Fibroblast of upper back skin (primary cell): ENCODE measurements at regions not wholly inside any gene's neighbourhood (a gene's known extent, or its start where the extent isn't known, plus 50 kb on each side); places are given as distances from the start of the nearest gene placed in this dataset.

ENCODE experiments used
- DNase-seq: peaks from one replicate; pipeline ENCODE4 v3.0.0-alpha.2; 2013

GRCh38 chr11:39288011-39288410 lies 2171.4 kb downstream of the LRRC4C start:
- DNase-seq, result no peak

- DNase-seq, result no peak
These were observed 2191.2 kb downstream of the LRRC4C start for GRCh38 chr11:39268176-39268690.

DNA sequence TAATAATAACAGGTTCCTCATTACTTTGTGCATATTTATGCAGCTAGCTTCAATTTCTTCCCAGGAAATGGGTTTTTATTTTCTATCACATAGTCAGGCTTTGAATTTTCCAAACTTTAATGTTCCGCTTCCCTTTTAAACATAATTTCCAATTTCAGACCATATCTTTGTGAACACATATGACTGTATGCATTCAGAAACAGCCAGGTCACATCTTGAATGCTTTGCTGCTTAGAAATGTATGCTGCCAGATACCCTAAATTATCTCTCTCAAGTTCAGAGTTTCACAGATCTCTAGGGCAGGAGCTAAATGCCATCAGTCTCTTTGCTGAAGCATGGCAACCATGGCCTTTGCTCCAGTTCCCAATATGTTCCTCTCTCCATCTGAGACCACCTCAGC lies 2203.8 kb downstream of the LRRC4C start:
- no peak for DNase-seq

GRCh38 chr11:39249566-39250365 lies 2209.7 kb downstream of the LRRC4C start:
- DNase-seq, result no peak

DNA sequence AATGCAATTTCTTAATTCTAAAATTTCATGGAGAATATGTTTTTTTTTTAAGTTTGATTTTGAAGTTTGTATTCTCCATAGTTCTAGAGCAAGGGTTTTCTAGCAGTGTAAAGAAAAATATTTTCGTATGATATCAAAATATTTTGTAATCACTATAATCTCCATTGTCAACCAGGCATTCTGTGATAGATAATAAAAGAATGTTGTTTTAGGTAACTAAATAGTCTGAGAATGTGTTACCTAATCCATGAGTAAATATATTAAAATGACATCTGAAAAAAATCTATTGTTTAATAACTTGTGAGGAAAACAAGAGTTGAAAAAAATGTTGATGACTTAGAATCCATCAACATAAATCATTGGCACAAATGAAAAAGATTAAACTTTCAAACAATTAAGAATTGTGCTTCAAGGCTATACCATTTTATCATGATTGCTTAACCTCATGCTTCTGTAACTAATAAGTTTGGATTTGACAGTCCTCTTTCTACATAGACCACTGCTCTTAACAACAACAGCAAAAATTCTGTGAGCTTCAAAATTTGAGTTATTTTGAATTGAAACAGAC lies 2211.8 kb downstream of the LRRC4C start:
- no peak for DNase-seq

- DNase-seq, result no peak
These were observed 2219.9 kb downstream of the LRRC4C start for GRCh38 chr11:39239553-39239952.

DNA sequence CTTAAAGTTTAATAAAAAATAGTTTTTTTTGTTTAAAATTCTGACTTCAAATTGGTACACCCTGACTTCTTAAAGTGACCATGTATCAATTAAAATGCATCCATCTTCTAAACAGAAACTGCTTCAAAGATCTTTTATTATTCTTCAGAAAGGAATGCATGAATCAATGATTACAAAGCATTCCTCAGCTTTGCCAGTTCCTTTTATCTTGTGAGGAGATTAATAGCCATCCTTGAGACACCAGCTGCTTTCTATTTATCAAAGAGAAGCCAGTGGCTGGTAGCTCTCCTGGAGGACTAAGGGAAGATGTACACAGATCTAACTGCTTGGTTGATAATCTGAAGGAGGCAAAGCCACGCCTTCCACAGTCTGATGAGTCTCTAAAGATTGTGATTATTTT lies 2222.5 kb downstream of the LRRC4C start:
- DNase-seq, result no peak

- DNase-seq, result no peak
These were observed 2237.8 kb downstream of the LRRC4C start for GRCh38 chr11:39221550-39222138.

- no peak for DNase-seq
These were observed 2238.8 kb downstream of the LRRC4C start for GRCh38 chr11:39220501-39221230.

DNA sequence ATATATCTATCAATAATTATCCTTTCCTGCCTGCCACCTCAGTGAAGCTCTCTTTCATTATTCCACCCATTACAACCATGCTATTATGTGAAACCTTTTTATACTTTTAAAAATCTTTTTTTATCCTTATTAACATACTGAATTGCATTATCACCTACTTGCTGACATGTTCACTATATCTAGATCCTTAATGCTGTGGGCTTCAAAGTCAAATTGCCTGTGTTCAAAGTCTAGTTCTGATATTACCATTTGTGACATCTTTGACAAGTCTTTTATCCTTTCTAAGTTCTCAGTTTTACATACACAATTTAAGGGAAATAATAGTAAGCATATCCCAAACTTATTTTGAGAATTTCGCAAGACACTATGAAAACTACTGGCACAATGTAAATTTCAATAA lies 2239.4 kb downstream of the LRRC4C start:
- DNase-seq, result no peak

- DNase-seq, result no peak
These were observed 2249.5 kb downstream of the LRRC4C start for GRCh38 chr11:39209981-39210380.

- DNase-seq, result no peak
These were observed 2254.0 kb downstream of the LRRC4C start for GRCh38 chr11:39205236-39205995.

- DNase-seq, result no peak
These were observed 2266.8 kb downstream of the LRRC4C start for GRCh38 chr11:39192671-39193070.

- DNase-seq, result no peak
These were observed 2268.7 kb downstream of the LRRC4C start for GRCh38 chr11:39190751-39191150.

GRCh38 chr11:39177678-39178077 lies 2281.8 kb downstream of the LRRC4C start:
- no peak for DNase-seq

- DNase-seq, result no peak
These were observed 2284.5 kb downstream of the LRRC4C start for GRCh38 chr11:39174965-39175364.

DNA sequence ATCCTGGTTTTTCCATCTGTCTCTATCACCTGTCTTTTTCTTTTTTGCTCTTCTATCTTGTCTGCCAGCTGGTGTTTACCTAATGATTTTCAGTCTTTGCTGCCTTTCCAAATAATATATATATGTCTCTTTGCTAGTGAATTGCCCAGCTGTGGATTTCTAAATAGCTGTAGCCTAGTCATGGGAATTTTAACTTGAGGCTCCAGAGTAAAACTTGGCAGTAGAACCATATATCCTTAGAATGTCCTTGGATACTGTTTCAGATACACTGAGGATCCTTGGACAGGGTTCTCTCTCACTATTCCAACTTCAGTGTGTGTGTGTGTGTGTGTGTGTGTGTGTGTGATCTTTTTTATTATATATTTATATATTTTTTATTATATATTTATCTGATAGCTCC lies 2285.3 kb downstream of the LRRC4C start:
- DNase-seq, result no peak

DNA sequence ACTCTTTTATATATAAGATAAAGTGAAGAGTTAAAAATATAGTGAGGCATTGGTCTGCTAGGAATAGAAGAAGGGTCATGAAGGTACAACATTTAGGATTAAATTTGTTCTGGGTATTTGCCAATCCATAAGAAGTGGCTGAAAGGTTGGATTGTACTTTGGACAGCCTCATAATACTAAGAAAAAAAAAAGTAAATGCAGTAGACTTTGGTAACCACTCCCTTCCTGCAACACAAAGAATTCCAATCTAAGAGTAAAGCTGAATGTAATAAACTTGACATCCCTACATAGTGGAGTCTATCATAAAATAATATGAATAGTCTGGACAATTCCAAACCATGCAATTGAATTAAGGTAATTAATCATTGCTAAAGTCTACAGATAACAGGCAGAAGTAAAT lies 2294.4 kb downstream of the LRRC4C start:
- DNase-seq, result no peak

DNA sequence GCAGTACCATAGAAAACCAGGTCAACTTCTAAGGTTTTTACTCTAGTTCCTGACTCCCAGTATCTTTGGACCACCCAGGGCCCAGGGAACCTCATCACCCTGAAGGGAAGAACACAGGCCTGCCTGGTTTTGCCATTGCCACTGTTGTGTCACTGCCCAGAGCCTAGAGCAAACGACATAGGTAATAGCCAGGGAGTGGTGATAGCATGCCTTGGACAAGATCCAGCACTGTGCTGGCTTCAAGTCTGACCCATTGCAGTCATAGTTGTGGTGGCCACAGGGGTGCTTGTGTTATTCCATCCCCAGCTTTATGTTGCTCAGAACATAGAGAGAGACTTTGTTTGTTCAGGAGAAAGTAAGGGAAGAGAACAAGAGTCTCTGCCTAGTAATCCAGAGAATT lies 2310.2 kb downstream of the LRRC4C start:
- no peak for DNase-seq

- no peak for DNase-seq
These were observed 2314.1 kb downstream of the LRRC4C start for GRCh38 chr11:39145346-39145745.

DNA sequence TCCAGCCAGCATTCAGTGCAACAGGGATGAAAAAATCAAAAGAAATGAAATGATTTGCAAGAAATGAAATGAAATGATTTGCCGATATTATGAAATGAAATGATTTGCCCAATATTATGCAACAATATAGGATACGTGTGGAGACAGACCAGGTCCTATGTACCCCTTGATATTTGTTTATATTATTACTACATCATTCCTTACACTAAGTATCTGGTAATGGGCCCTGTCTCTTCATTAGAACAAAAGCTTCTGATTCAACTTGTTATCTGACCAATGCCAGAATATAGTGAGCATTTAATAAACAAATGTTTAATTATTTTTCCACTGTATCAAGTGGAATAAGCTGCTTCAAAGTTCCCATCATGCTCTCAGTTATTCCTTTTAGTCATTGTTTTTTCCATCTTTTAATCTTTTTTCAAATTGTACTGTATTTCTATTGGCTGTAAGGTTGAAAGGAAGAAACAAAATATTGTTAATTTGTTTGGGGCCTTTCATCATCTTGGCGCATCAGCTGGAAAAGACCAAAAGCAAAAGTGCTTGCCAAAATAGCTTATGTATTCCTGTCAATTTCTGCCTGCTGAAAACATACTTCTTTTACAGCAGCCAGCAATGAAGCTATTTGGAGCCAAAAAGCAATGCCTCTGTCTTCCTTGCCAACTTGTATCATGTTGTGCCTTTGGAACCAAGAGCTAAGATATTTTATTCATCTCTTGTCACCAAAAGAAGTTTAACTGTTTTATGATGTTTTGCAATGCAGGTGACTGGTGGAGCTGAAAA lies 2314.9 kb downstream of the LRRC4C start:
- DNase-seq, result no peak

GRCh38 chr11:39139581-39139980 lies 2319.9 kb downstream of the LRRC4C start:
- DNase-seq, result no peak
